B cell (primary cell): ENCODE measurements at regions not wholly inside any gene's neighbourhood (a gene's known extent, or its start where the extent isn't known, plus 50 kb on each side); places are given as distances from the start of the nearest gene placed in this dataset.

Source experiments
- CTCF ChIP-seq: fragments of 200-600 bp; IDR thresholded peaks from one replicate; pipeline ENCODE4 v1.8.0; 2022; ENCODE audit warnings: antibody characterized with exemption, mild to moderate bottlenecking
- EZH2 ChIP-seq: IDR thresholded peaks from 2 replicates; pipeline ENCODE4 v1.6.1; 2012; ENCODE audit warnings: borderline replicate concordance, low read depth, mild to moderate bottlenecking, moderate library complexity, low read length; ENCODE audit not compliant: insufficient read depth, poor library complexity, severe bottlenecking

GRCh38 chr12:68451261-68452077, 119.3 kb upstream of the MDM1 start:
- TF ChIP-seq EZH2 = no peak
- TF ChIP-seq CTCF = no peak
